ENCODE measurements at regions not wholly inside any gene's neighbourhood (a gene's known extent, or its start where the extent isn't known, plus 50 kb on each side); places are given as distances from the start of the nearest gene placed in this dataset.

DNA sequence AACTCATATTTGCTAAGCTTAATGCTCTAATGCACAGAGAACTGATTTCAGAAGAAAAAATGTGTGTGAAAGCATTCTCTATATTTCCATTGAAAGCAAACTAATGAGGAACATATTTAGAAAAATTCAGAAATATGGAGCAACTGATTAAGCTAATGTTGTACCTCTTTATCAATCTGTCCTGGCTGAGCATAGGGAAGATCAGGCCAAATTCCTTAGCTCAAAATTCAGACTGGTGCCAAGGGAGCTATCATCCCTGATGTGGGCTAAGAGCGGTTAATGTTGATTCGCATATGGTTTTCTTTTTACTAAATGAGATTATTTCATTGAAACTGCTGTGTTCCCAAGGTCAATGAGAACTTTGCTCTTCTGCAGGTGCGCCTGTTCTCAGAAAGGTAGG is 93.9 kb upstream of the HS3ST5 start:
- Mint-ChIP-seq H3K4me3 (ENCODE audit: low read depth, unreplicated experiment) (no peak overlapping the region), H3K27ac (ENCODE audit: unreplicated experiment) (no peak overlapping the region), H3K9me3 (ENCODE audit: low read depth, unreplicated experiment) (no peaks in the 10 kb centered on the region), H3K36me3 (ENCODE audit: insufficient read depth, unreplicated experiment) (no peaks in the 10 kb centered on the region), H3K4me1 (ENCODE audit: low read depth, unreplicated experiment) (no peaks in the 10 kb centered on the region), H3K27me3 (ENCODE audit: unreplicated experiment) (no peaks in the 10 kb centered on the region)
- CTCF ChIA-PET, result no interaction called here
- no TSS peak for BruUV-seq (replicated peaks)
- DNase-seq, result no peak
- TF ChIP-seq CTCF (IDR thresholded peaks at IDR 0.05; ENCODE audit: unreplicated experiment), result no peak
- intact Hi-C loops (cut with micrococcal nuclease; ENCODE audit: unreplicated experiment), result no loop called here

DNA sequence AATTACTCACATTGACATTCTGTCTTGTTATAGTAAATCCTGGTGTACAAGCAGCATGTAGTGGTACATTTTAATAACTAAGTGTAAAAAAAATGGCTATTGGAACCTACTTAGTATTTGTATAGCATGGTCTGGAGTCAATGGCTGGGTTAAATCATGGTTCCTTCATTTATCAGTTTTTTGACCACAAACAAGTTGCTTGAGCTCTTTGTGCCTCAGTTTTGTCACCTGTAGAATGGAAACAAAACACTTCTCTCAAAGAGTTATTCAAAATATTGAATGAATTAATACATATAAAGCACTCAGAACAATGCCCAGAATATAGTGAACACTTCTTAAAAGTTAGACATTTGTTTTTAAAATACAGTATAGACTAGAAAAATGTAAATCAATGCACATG is 93.2 kb upstream of the HS3ST5 start:
- no peaks in the 10 kb centered on the region for H3K36me3 Mint-ChIP-seq (ENCODE audit: insufficient read depth, unreplicated experiment)
- H3K27ac Mint-ChIP-seq (ENCODE audit: unreplicated experiment), result no peak overlapping the region
- no peak for DNase-seq
- no peaks in the 10 kb centered on the region for H3K4me1 Mint-ChIP-seq (ENCODE audit: low read depth, unreplicated experiment)
- no peaks in the 10 kb centered on the region for H3K27me3 Mint-ChIP-seq (ENCODE audit: unreplicated experiment)
- H3K4me3 Mint-ChIP-seq (ENCODE audit: low read depth, unreplicated experiment), result no peak overlapping the region
- BruUV-seq (replicated peaks), result no TSS peak
- no peak for TF ChIP-seq CTCF (IDR thresholded peaks at IDR 0.05; ENCODE audit: unreplicated experiment)
- CTCF ChIA-PET, result no interaction called here
- H3K9me3 Mint-ChIP-seq (ENCODE audit: low read depth, unreplicated experiment), result no peaks in the 10 kb centered on the region
- intact Hi-C loops (cut with micrococcal nuclease; ENCODE audit: unreplicated experiment), result no loop called here

- Mint-ChIP-seq H3K4me3 (ENCODE audit: low read depth, unreplicated experiment) (no peak overlapping the region), H3K27ac (ENCODE audit: unreplicated experiment) (no peak overlapping the region), H3K4me1 (ENCODE audit: low read depth, unreplicated experiment) (no peaks in the 10 kb centered on the region), H3K27me3 (ENCODE audit: unreplicated experiment) (no peaks in the 10 kb centered on the region), H3K9me3 (ENCODE audit: low read depth, unreplicated experiment) (no peaks in the 10 kb centered on the region), H3K36me3 (ENCODE audit: insufficient read depth, unreplicated experiment) (no peaks in the 10 kb centered on the region)
- no peak for DNase-seq
- CTCF ChIA-PET, result interaction anchor here (0.6 kb wide), 1 partner anchor 1585 kb away, joined by 3 read pairs; no protein-coding TSS in a partner anchor
- no TSS peak for BruUV-seq (replicated peaks)
- no peak for TF ChIP-seq CTCF (IDR thresholded peaks at IDR 0.05; ENCODE audit: unreplicated experiment)
- intact Hi-C loops (cut with micrococcal nuclease; ENCODE audit: unreplicated experiment), result no loop called here
These were observed 89.6 kb upstream of the HS3ST5 start for GRCh38 chr6:114432400-114432799.

DNA sequence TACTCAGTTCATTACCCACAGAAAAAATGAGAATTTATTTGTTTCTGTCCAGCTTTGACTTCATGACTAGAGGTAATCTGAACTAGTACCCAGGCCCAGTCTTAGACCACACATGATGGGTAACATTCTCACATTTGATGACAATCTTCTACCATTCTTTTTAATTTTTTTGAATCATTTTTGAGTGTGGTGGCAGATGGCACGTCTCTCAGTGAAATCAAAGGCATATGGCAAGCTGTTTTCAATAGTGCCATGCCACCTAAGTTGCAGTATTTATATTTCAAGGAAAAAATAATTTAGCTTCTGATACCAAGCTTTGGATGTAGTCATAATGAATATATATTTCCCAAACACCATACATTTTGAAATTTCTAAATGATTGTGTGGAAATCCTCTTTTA is 88.8 kb upstream of the HS3ST5 start:
- H3K27ac Mint-ChIP-seq (ENCODE audit: unreplicated experiment), result no peak overlapping the region
- no peaks in the 10 kb centered on the region for H3K9me3 Mint-ChIP-seq (ENCODE audit: low read depth, unreplicated experiment)
- no peaks in the 10 kb centered on the region for H3K27me3 Mint-ChIP-seq (ENCODE audit: unreplicated experiment)
- no peak for DNase-seq
- no peak overlapping the region for H3K4me3 Mint-ChIP-seq (ENCODE audit: low read depth, unreplicated experiment)
- H3K4me1 Mint-ChIP-seq (ENCODE audit: low read depth, unreplicated experiment), result no peaks in the 10 kb centered on the region
- intact Hi-C loops (cut with micrococcal nuclease; ENCODE audit: unreplicated experiment), result no loop called here
- CTCF ChIA-PET, result no interaction called here
- BruUV-seq (replicated peaks), result no TSS peak
- TF ChIP-seq CTCF (IDR thresholded peaks at IDR 0.05; ENCODE audit: unreplicated experiment), result no peak
- H3K36me3 Mint-ChIP-seq (ENCODE audit: insufficient read depth, unreplicated experiment), result no peaks in the 10 kb centered on the region

All from Calu3 (cell line).